NCI-H146 treated with DMSO at 0.1 percent for 48 hours (cell line): ENCODE measurements at regions not wholly inside any gene's neighbourhood (a gene's known extent, or its start where the extent isn't known, plus 50 kb on each side); places are given as distances from the start of the nearest gene placed in this dataset.
"Not testable (repeated sequence)": the region's sequence is repeated elsewhere in the genome, so short reads cannot be mapped to it uniquely, and the experiment has no call there.

Experiments used
- DNase-seq: peaks from one replicate; lab custom pipeline; 2025; ENCODE audit not compliant: unreplicated experiment; lab: John Stamatoyannopoulos, UW

- no peak for DNase-seq
Observed at GRCh38 chr11:12585861-12586260, 88.4 kb upstream of the TEAD1 start.

- no peak for DNase-seq
Observed at GRCh38 chr11:12587333-12587991, 86.8 kb upstream of the TEAD1 start.

DNA sequence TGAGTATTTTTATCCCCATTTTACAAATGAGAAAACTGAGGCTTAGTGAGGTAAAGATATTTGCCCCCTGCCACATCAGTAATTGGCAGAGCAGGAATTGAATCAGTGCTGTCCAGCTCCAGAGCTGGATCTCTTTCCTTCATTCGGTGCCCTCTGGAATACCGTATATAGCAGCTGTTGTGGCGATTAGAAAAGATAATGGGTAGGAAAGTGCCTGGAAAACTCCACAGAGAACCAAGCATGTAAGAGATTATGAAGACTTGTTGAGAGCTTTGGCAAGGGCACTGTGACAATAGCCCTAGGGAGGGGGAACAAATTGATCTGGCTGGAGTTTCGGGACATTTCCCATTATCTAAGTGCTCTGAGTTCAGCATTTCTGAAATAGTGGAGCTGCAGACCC is 82.5 kb upstream of the TEAD1 start:
- no peak for DNase-seq

GRCh38 chr11:12592283-12592682 is 81.9 kb upstream of the TEAD1 start:
- DNase-seq = no peak

GRCh38 chr11:12595089-12595847 is 79.0 kb upstream of the TEAD1 start:
- not testable (repeated sequence) for DNase-seq

DNA sequence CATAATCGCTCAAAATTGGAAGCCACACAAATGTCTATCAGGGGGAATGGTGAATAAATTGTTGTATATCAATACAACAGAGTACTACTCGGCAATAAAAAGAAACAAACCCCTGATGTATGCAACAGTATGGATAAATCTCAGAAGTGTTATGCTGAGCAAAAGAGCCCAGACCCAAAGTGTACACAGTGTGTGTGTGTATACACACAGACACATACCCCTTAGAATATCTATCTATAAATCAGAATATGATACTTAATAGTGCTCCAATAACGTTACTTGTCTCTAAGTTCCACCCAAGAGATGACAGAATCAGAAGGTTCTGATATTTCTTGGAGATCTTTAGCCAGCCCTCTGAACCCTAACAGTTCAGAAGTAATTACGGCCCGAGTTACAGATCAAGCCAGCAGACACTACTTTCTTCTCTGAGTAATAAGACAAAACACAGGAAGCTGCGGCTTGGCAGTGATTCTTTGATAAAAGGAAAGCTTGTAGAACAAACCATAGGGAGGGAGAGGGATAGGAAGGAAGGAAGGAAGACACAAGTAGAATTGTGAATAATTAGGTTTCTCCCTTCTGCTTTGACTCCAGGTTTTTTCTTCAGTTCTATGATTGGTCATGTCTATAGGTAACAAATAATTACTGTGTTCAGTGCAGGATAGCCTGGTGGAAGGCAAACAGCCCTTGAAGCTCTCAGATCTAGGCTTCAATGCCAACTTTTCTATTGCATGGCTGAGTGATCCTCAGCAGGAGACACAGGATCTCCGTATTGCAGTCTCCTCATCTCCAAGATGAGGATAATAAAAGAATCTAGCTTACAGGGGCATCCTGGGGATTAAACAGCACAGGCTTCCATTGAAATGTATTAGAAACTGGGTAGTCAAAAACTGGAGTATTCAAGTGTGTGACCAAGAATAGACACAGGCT is 75.6 kb upstream of the TEAD1 start:
- DNase-seq = no peak

- peak; percentile 67 for DNase-seq
Observed at GRCh38 chr11:12599408-12600143, 74.6 kb upstream of the TEAD1 start.

GRCh38 chr11:12600829-12601228 is 73.4 kb upstream of the TEAD1 start:
- DNase-seq = no peak

DNA sequence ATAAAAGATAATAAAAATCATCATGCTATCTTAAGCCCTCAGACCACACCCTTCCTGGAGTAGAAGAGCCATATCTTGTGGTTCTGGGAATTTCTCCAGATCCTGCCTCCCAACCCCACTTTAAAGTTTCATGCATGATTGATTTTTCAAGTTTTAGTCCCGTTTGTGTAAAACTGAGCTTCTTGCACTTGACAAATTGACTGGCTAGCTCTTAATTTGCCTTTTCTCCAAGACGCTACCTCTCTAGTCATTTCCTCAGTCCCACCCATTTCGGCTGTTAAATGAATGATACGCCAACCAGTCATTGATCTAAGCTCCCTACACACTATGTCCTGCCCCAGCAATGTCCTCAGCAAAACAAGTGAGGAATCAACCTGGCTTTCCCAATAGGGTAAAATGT is 71.8 kb upstream of the TEAD1 start:
- DNase-seq = no peak

GRCh38 chr11:12603143-12604088 is 70.8 kb upstream of the TEAD1 start:
- no peak for DNase-seq

GRCh38 chr11:12604557-12605153 is 69.6 kb upstream of the TEAD1 start:
- DNase-seq = no peak

DNA sequence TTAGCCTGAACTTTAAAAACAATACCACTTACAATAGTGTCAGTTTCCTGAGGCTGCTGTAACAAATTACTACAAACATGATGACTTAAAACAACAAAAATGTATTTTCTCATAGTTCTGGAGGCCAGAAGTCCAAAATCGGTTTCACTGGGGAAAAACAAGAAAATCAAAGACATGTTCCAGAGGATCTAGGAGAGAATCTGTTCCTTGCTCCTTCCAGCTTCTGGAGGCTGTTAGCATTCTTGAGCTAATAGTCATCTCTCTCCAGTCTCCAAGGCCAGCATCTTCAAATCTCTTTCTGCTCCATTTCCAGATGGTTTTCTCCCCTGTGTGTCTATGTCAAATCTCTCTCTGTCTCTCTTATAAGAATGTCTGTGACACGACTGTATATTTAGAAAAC is 67.6 kb upstream of the TEAD1 start:
- DNase-seq = no peak

GRCh38 chr11:12608678-12609077 is 65.5 kb upstream of the TEAD1 start:
- not testable (repeated sequence) for DNase-seq

- DNase-seq = no peak
Observed at GRCh38 chr11:12611352-12611751, 62.9 kb upstream of the TEAD1 start.

DNA sequence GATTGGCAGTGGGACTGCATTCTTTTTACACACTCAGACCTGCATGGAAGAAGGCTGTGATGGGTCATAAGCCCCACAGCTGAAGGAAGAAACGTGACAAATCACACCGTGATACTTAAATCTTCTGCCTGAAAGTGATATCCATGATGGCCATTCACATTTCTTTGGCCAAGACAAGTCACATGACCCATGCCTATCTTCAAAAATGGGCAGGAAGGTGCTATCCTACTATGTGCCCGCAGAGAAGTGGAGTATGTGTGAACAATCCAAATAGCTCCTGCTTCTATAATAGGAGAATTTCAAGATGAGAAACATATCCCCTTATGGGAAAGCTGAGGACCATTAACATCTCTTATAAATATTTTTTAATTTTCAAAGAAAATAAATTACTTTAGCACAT is 56.6 kb upstream of the TEAD1 start:
- no peak for DNase-seq

- DNase-seq = no peak
Observed at GRCh38 chr11:12618743-12619540, 55.3 kb upstream of the TEAD1 start.

- DNase-seq = no peak
Observed at GRCh38 chr11:12623869-12624268, 50.4 kb upstream of the TEAD1 start.
